ENCODE measurements at regions not wholly inside any gene's neighbourhood (a gene's known extent, or its start where the extent isn't known, plus 50 kb on each side); places are given as distances from the start of the nearest gene placed in this dataset.

GRCh38 chr4:154164931-154165839 lies 326.4 kb downstream of the DCHS2 start:
- Histone ChIP-seq H3F3A (ENCODE audit: low read length, unreplicated experiment) (no peaks in the 10 kb centered on the region), H3K9ac (ENCODE audit: low read length) (no peak overlapping the region), H3K36me3 (ENCODE audit: low read depth, low read length) (no peaks in the 10 kb centered on the region), H2AFZ (ENCODE audit: low read length) (peak overlapping the region; percentile 63; the same call in 1 of the 2 replicates), H3K79me2 (ENCODE audit: low read length) (no peaks in the 10 kb centered on the region), H3K4me1 (ENCODE audit: insufficient read depth, low read length) (peaks cover 11% of the 10 kb centered on the region), H3K9me3 (ENCODE audit: low read length) (no peaks in the 10 kb centered on the region), H3K27ac (ENCODE audit: low read length) (peak overlapping the region; percentile 78), H3K27me3 (ENCODE audit: low read length) (peaks cover 4% of the 10 kb centered on the region; the same call in 1 of the 2 replicates), H4K20me1 (ENCODE audit: low read length) (no peaks in the 10 kb centered on the region), H3K9me2 (replicated peaks; ENCODE audit: low read length) (no peaks in the 10 kb centered on the region), H3K4me3 (ENCODE audit: low read length) (no peak overlapping the region), H3K4me2 (ENCODE audit: low read length) (peak overlapping the region; percentile 39)
- POLR2A ChIA-PET (ENCODE audit: unreplicated experiment): no interaction called here
- BruUV-seq (replicated peaks): no TSS peak
- CTCF ChIA-PET: no interaction called here
- ATAC-seq (no peak), DNase-seq (peak; percentile 66)
- intact Hi-C loops (cut with micrococcal nuclease): no loop called here
- TF ChIP-seq EZH2phosphoT487 (IDR thresholded peaks at IDR 0.05; ENCODE audit: borderline replicate concordance, low read length): no peak
- TF ChIP-seq EZH2 (IDR thresholded peaks at IDR 0.05; ENCODE audit: low read length, unreplicated experiment): no peak
- no peak for TF ChIP-seq CTCF (conservative IDR thresholded peaks at IDR 0.05; ENCODE audit: low read depth, low read length)

- peaks cover 8% of the 10 kb centered on the region for H3K4me1 ChIP-seq (ENCODE audit: insufficient read depth, low read length)
- intact Hi-C loops (cut with micrococcal nuclease): no loop called here
- H4K20me1 ChIP-seq (ENCODE audit: low read length): no peaks in the 10 kb centered on the region
- ATAC-seq: no peak
- H3K9ac ChIP-seq (ENCODE audit: low read length): no peak overlapping the region
- no peaks in the 10 kb centered on the region for H3F3A ChIP-seq (ENCODE audit: low read length, unreplicated experiment)
- no peak overlapping the region for H3K27ac ChIP-seq (ENCODE audit: low read length)
- ChIA-PET CTCF (no interaction called here), POLR2A (ENCODE audit: unreplicated experiment) (no interaction called here)
- DNase-seq: no peak
- no peak overlapping the region for H2AFZ ChIP-seq (ENCODE audit: low read length)
- no peak for TF ChIP-seq EZH2 (IDR thresholded peaks at IDR 0.05; ENCODE audit: low read length, unreplicated experiment)
- no peak for TF ChIP-seq EZH2phosphoT487 (IDR thresholded peaks at IDR 0.05; ENCODE audit: borderline replicate concordance, low read length)
- TF ChIP-seq CTCF (conservative IDR thresholded peaks at IDR 0.05; ENCODE audit: low read depth, low read length): no peak
- no TSS peak for BruUV-seq (replicated peaks)
- H3K4me3 ChIP-seq (ENCODE audit: low read length): no peak overlapping the region
- no peaks in the 10 kb centered on the region for H3K9me3 ChIP-seq (ENCODE audit: low read length)
- no peaks in the 10 kb centered on the region for H3K79me2 ChIP-seq (ENCODE audit: low read length)
- H3K4me2 ChIP-seq (ENCODE audit: low read length): no peak overlapping the region
- no peaks in the 10 kb centered on the region for H3K9me2 ChIP-seq (replicated peaks; ENCODE audit: low read length)
- H3K27me3 ChIP-seq (ENCODE audit: low read length): peaks cover 12% of the 10 kb centered on the region
- no peaks in the 10 kb centered on the region for H3K36me3 ChIP-seq (ENCODE audit: low read depth, low read length)
Measured at GRCh38 chr4:154160519-154161301, 330.9 kb downstream of the DCHS2 start.
